Activated B cell treated with CpG ODN at 0.5 μM for 24 hours (primary cell): ENCODE measurements at regions not wholly inside any gene's neighbourhood (a gene's known extent, or its start where the extent isn't known, plus 50 kb on each side); places are given as distances from the start of the nearest gene placed in this dataset.

Experiments used
- ATAC-seq: fragments of 200-7000 bp; cut with Tn5 transposase; one replicate; pipeline ENCODE4 v1.10.0; 2021; ENCODE audit warnings: low read depth, mild to moderate bottlenecking, moderate library complexity
- CTCF ChIA-PET: fragments of 350-600 bp; sonication (Branson Sonifier 250); formaldehyde crosslinking; loops from one replicate; lab custom pipeline; 2021; ENCODE audit warnings: antibody characterized with exemption; lab: Charles Lee
- POLR2A ChIA-PET: fragments of 350-600 bp; sonication (Branson Sonifier 250); formaldehyde crosslinking; loops from one replicate; lab custom pipeline; 2021; ENCODE audit warnings: antibody characterized with exemption; lab: Charles Lee
- DNase-seq: peaks from one replicate; pipeline ENCODE4 v3.0.0; 2022
- H3K27ac Mint-ChIP-seq: one replicate; pipeline ENCODE4 v1.8.0; 2020; ENCODE audit warnings: mixed read lengths
- H3K27me3 Mint-ChIP-seq: one replicate; pipeline ENCODE4 v1.8.0; 2021; ENCODE audit warnings: mixed read lengths
- H3K36me3 Mint-ChIP-seq: one replicate; pipeline ENCODE4 v1.8.0; 2021; ENCODE audit warnings: low read depth, mixed read lengths
- H3K4me1 Mint-ChIP-seq: one replicate; pipeline ENCODE4 v1.8.0; 2021; ENCODE audit warnings: mixed read lengths
- H3K4me3 Mint-ChIP-seq: one replicate; pipeline ENCODE4 v1.8.0; 2020; ENCODE audit warnings: mild to moderate bottlenecking, mixed read lengths
- H3K9me3 Mint-ChIP-seq: one replicate; pipeline ENCODE4 v1.8.0; 2020; ENCODE audit warnings: mixed read lengths
- intact Hi-C: fragments of 100-400 bp; cut with micrococcal nuclease; formaldehyde crosslinking; loops from one replicate; pipeline ENCODE4 v1.15.1; 2024
- TF ChIP-seq, protein P1 (sequence below): fragments of 200-600 bp; IDR thresholded peaks from one replicate; pipeline ENCODE4 v1.8.0; 2022; ENCODE audit warnings: antibody characterized with exemption, mild to moderate bottlenecking

- ChIA-PET CTCF (no interaction called here), POLR2A (no interaction called here)
- Mint-ChIP-seq H3K4me3 (no peak overlapping the region), H3K36me3 (no peaks in the 10 kb centered on the region), H3K27ac (no peak overlapping the region), H3K9me3 (peaks cover 4% of the 10 kb centered on the region), H3K27me3 (no peaks in the 10 kb centered on the region), H3K4me1 (no peaks in the 10 kb centered on the region)
- DNase-seq = no peak
- intact Hi-C loops = no loop called here
- TF ChIP-seq, protein P1, sequence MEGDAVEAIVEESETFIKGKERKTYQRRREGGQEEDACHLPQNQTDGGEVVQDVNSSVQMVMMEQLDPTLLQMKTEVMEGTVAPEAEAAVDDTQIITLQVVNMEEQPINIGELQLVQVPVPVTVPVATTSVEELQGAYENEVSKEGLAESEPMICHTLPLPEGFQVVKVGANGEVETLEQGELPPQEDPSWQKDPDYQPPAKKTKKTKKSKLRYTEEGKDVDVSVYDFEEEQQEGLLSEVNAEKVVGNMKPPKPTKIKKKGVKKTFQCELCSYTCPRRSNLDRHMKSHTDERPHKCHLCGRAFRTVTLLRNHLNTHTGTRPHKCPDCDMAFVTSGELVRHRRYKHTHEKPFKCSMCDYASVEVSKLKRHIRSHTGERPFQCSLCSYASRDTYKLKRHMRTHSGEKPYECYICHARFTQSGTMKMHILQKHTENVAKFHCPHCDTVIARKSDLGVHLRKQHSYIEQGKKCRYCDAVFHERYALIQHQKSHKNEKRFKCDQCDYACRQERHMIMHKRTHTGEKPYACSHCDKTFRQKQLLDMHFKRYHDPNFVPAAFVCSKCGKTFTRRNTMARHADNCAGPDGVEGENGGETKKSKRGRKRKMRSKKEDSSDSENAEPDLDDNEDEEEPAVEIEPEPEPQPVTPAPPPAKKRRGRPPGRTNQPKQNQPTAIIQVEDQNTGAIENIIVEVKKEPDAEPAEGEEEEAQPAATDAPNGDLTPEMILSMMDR = no peak
- ATAC-seq = no peak
Measured at GRCh38 chr4:127555106-127555505, 77.7 kb upstream of the INTU start.

DNA sequence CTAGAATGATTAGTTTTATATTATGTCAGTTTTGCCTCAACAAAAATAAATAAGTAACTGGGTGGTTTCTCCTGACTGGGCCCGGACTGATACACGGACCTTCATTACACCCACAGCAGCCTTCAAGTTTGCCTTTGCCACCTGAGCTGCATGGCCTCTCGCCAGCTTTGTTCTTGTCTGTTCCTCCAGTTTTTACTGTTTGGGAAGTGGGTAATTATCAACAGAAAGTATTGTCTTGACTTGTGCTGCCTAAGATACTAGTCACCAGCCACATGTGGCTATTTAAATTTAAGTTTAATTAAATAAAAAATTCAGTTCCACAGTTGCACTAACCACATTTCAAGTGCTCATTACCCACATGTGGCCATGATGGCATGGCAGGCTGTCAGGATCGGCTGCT lies 74.7 kb upstream of the INTU start:
- POLR2A ChIA-PET = no interaction called here
- CTCF ChIA-PET = no interaction called here
- Mint-ChIP-seq H3K4me1 (no peaks in the 10 kb centered on the region), H3K36me3 (no peaks in the 10 kb centered on the region), H3K27ac (no peak overlapping the region), H3K4me3 (no peak overlapping the region), H3K9me3 (no peaks in the 10 kb centered on the region), H3K27me3 (no peaks in the 10 kb centered on the region)
- TF ChIP-seq, protein P1 = no peak
- no peak for ATAC-seq
- intact Hi-C loops = no loop called here
- DNase-seq = no peak

DNA sequence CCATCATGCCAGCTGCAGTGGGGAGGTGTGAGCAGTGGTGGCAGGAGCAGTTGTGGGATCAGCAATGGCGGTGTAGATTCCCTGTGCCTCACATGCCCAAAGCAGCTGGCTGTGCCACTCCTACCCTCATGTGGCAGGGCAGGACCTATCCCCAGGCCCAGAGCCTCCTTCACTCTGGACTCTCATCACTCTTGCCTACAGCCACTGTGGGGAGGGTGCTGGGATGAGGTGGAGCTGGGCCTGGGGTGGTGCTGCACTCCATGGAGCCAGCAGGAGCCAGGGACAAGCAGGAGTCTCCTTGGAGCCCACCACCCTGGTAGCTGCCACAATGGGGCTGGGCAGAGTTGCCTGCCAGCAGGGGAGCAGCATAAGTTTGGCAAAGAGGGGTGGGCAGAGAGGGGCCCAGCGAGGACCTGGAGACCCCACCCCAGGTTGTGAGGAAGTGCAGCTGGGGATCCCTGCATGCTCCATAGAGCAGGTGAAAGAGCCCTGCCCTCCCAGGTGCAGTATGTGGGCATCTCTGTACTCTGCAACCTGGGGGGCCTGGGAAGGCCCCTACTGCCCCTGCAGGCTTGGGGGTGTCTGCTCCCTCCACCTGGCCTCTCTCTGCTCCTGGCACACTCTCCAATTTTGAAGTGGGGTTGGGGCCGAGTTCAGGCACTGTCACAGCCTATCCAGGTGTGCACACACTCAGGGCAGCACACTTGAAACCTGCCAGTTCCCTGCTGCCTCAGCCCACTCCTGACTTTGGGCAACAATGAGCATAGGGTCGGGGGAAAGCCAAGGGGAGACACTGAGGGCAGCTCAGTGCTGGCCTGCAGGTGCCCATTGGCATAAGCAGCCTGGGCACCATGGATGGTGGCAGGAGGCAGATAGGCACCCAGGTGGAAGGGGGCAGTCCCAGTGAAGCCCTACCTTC lies 74.0 kb upstream of the INTU start:
- Mint-ChIP-seq H3K27me3 (no peaks in the 10 kb centered on the region), H3K27ac (no peak overlapping the region), H3K36me3 (no peaks in the 10 kb centered on the region), H3K4me1 (no peaks in the 10 kb centered on the region), H3K4me3 (no peak overlapping the region), H3K9me3 (no peaks in the 10 kb centered on the region)
- intact Hi-C loops = no loop called here
- ChIA-PET POLR2A (no interaction called here), CTCF (no interaction called here)
- no peak for ATAC-seq
- no peak for DNase-seq
- TF ChIP-seq, protein P1 = no peak

GRCh38 chr4:127559981-127560380 lies 72.8 kb upstream of the INTU start:
- DNase-seq = no peak
- no peak overlapping the region for H3K4me3 Mint-ChIP-seq
- ChIA-PET POLR2A (no interaction called here), CTCF (no interaction called here)
- no peaks in the 10 kb centered on the region for H3K4me1 Mint-ChIP-seq
- TF ChIP-seq, protein P1 = no peak
- intact Hi-C loops = no loop called here
- H3K27me3 Mint-ChIP-seq = no peaks in the 10 kb centered on the region
- no peaks in the 10 kb centered on the region for H3K36me3 Mint-ChIP-seq
- ATAC-seq = no peak
- no peak overlapping the region for H3K27ac Mint-ChIP-seq
- H3K9me3 Mint-ChIP-seq = no peaks in the 10 kb centered on the region

DNA sequence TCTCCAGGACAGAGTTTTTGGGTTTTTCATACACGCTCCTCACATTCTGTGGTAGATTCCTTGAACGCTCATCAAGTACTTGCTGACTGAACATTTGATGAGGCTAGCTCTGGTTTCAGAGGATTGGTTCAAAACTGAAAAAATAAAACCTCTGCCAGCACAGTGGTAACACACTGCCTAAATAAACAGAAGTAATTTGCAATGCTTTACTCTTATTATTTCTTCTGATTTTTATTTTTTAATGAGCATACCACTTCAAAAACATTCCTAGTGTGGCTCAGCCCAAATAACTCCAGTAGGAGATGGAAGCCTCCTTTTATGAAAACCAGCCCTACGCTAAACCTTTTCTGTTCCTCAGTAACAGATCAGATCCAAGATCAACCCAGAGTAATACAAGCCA lies 72.0 kb upstream of the INTU start:
- Mint-ChIP-seq H3K27ac (no peak overlapping the region), H3K9me3 (no peaks in the 10 kb centered on the region), H3K36me3 (no peaks in the 10 kb centered on the region), H3K4me3 (no peak overlapping the region), H3K27me3 (no peaks in the 10 kb centered on the region), H3K4me1 (no peaks in the 10 kb centered on the region)
- ChIA-PET CTCF (no interaction called here), POLR2A (no interaction called here)
- ATAC-seq = no peak
- no peak for DNase-seq
- TF ChIP-seq, protein P1 = no peak
- intact Hi-C loops = no loop called here
